OCI-LY3 (cell line): ENCODE measurements at regions not wholly inside any gene's neighbourhood (a gene's known extent, or its start where the extent isn't known, plus 50 kb on each side); places are given as distances from the start of the nearest gene placed in this dataset.

ENCODE experiments used
- H2AFZ ChIP-seq: fragments of 200-600, 300-600 bp; shearing (Covaris generic); 2 replicates; pipeline ENCODE4 v1.6.0; 2014; ENCODE audit warnings: antibody characterized with exemption, low read depth, low read length
- H3K27ac ChIP-seq: fragments of 200-600, 300-600 bp; sonication (generic); 2 replicates; pipeline ENCODE4 v1.5.1; 2014; ENCODE audit warnings: mild to moderate bottlenecking, low read length, moderate library complexity, mixed read lengths
- H3K27me3 ChIP-seq: fragments of 200-600, 300-600 bp; sonication (generic); 2 replicates; pipeline ENCODE4 v1.6.1; 2014; ENCODE audit warnings: low read depth, low read length, mixed read lengths
- H3K36me3 ChIP-seq: fragments of 200-600, 300-600 bp; sonication (generic); replicated peaks from 2 replicates; pipeline ENCODE3; 2014; ENCODE audit warnings: low read depth, low read length, mixed read lengths
- H3K4me1 ChIP-seq: fragments of 300-600, 200-600 bp; sonication (generic); 2 replicates; pipeline ENCODE4 v1.6.1; 2014; ENCODE audit warnings: low read length, mixed read lengths
- H3K4me2 ChIP-seq: fragments of 200-600, 300-600 bp; sonication (generic); 2 replicates; pipeline ENCODE4 v1.6.1; 2014; ENCODE audit warnings: low read length, mixed read lengths
- H3K4me3 ChIP-seq: fragments of 300-600, 200-600 bp; sonication (generic); 2 replicates; pipeline ENCODE4 v1.5.1; 2014; ENCODE audit warnings: antibody characterized with exemption, mild to moderate bottlenecking, low read length, moderate library complexity
- H3K79me2 ChIP-seq: fragments of 300-600, 200-600 bp; shearing (Covaris generic); 2 replicates; pipeline ENCODE4 v1.6.1; 2014; ENCODE audit warnings: mild to moderate bottlenecking, low read length, mixed read lengths
- H3K9ac ChIP-seq: fragments of 300-600, 200-600 bp; shearing (Covaris generic); 2 replicates; pipeline ENCODE4 v1.6.0; 2014; ENCODE audit warnings: mild to moderate bottlenecking, low read length, moderate library complexity
- H3K9me3 ChIP-seq: fragments of 200-600, 300-600 bp; shearing (Covaris generic); 2 replicates; pipeline ENCODE4 v1.6.1; 2014; ENCODE audit warnings: low read length, mixed read lengths; ENCODE audit not compliant: insufficient read depth
- H4K20me1 ChIP-seq: fragments of 200-600, 300-600 bp; sonication (generic); 2 replicates; pipeline ENCODE4 v1.6.1; 2016; ENCODE audit warnings: low read length, mixed read lengths; ENCODE audit not compliant: insufficient read depth
- EZH2phosphoT487 ChIP-seq: fragments of 200-600 bp; shearing (Covaris generic); IDR thresholded peaks from 2 replicates; pipeline ENCODE4 v1.6.1; 2018; ENCODE audit warnings: antibody characterized with exemption, mixed run types, low read depth
- TF ChIP-seq, protein P1 (sequence below): fragments of 200-600, 300-600 bp; sonication (generic); IDR thresholded peaks from 2 replicates; pipeline ENCODE4 v1.5.1; 2014; ENCODE audit warnings: antibody characterized with exemption, low read length, low read depth

DNA sequence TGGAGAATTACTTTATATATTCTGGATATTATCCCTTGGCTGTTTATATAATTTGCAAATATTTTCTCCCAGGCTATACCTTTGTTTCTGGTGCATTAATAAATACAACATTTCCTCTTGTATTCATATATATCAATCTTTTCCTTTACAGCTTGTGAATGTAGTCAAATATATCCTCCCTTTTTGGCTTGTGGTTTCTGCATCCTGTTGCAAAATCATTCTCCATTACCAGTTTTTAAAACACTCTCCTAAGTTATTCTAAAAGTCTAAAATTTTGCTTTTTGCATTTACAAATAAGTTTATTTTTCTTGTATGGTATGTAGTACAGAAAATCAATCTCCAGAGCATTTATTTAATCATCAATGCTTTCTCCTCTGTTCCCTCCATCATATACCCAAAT is 909.4 kb downstream of the ADGRL2 start:
- Histone ChIP-seq H3K9me3 (no peaks in the 10 kb centered on the region), H3K27ac (no peak overlapping the region)
- TF ChIP-seq, protein P1, sequence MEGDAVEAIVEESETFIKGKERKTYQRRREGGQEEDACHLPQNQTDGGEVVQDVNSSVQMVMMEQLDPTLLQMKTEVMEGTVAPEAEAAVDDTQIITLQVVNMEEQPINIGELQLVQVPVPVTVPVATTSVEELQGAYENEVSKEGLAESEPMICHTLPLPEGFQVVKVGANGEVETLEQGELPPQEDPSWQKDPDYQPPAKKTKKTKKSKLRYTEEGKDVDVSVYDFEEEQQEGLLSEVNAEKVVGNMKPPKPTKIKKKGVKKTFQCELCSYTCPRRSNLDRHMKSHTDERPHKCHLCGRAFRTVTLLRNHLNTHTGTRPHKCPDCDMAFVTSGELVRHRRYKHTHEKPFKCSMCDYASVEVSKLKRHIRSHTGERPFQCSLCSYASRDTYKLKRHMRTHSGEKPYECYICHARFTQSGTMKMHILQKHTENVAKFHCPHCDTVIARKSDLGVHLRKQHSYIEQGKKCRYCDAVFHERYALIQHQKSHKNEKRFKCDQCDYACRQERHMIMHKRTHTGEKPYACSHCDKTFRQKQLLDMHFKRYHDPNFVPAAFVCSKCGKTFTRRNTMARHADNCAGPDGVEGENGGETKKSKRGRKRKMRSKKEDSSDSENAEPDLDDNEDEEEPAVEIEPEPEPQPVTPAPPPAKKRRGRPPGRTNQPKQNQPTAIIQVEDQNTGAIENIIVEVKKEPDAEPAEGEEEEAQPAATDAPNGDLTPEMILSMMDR: no peak
- TF ChIP-seq EZH2phosphoT487: no peak

DNA sequence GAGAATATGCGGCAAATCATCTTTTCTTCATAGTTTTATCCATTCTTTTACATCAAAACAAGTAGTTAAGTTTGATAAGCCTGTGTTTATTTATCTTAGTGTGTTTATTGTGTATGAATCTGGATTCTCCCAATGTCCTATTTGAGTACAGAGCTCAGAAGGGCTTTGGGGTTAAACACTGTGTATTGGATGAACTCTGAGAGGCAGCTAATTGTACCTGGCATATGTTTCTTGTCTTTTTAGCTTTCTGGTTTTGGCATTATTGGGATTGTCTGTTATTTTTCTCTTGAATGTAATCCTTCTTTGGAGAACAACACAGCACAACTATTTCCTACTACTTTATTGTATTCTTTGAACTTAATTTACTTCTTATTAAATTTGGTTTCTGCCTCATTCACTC is 906.9 kb downstream of the ADGRL2 start:
- TF ChIP-seq, protein P1: no peak
- no peak for TF ChIP-seq EZH2phosphoT487
- Histone ChIP-seq H3K9ac (no peak overlapping the region), H4K20me1 (no peaks in the 10 kb centered on the region), H3K36me3 (no peaks in the 10 kb centered on the region), H3K4me3 (no peak overlapping the region), H2AFZ (no peak overlapping the region), H3K79me2 (no peaks in the 10 kb centered on the region), H3K4me1 (no peaks in the 10 kb centered on the region), H3K4me2 (no peak overlapping the region), H3K27ac (no peak overlapping the region), H3K27me3 (no peaks in the 10 kb centered on the region), H3K9me3 (no peaks in the 10 kb centered on the region)

More for the DNA sequence above, 909.4 kb downstream of the ADGRL2 start:
- H3K4me2 ChIP-seq: no peak overlapping the region
- no peak overlapping the region for H3K9ac ChIP-seq
- H3K79me2 ChIP-seq: no peaks in the 10 kb centered on the region
- H3K4me3 ChIP-seq: no peak overlapping the region
- H3K27me3 ChIP-seq: no peaks in the 10 kb centered on the region
- no peaks in the 10 kb centered on the region for H3K36me3 ChIP-seq
- no peaks in the 10 kb centered on the region for H4K20me1 ChIP-seq
- H3K4me1 ChIP-seq: no peaks in the 10 kb centered on the region
- no peak overlapping the region for H2AFZ ChIP-seq

DNA sequence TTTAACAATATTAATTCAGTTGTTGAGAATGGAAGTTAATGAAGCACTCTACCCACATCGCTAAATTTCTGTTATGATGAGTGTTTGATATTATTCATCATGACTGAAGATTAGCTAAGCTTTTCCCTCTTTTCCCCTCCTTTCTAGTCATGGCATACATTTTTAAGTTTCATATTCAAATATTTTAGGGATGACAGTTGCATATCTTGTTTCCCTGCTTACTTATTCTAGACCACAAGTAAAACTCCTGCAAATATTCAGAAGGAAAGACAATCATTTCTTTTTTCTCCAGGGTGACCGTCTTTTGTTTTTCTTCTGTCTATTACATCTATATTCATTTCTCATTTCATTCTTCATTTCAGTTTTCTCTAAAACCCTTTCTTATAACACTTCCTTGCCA is 906.0 kb downstream of the ADGRL2 start:
- no peak for TF ChIP-seq EZH2phosphoT487
- TF ChIP-seq, protein P1: no peak

DNA sequence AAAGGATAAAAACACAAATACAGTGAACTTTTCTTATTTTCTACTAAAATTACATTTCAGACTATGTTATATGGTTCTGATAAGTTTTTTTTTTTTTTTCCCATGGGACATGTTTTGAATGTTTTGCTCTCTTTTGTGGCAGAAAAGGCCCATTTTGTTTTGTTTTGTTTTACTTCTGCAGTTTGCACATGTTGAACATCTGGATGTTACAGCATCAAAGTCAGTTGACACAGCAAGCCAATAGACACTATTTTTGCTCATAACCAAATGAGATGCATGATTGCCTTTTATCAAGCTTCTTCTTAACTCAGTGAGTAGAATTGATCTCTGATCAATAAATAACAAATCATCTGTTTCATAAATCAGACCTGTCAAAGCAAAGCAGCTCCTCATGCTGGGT is 904.2 kb downstream of the ADGRL2 start:
- H3K27ac ChIP-seq: no peak overlapping the region
- no peaks in the 10 kb centered on the region for H3K79me2 ChIP-seq
- no peaks in the 10 kb centered on the region for H3K9me3 ChIP-seq
- H2AFZ ChIP-seq: no peak overlapping the region
- no peaks in the 10 kb centered on the region for H4K20me1 ChIP-seq
- H3K4me3 ChIP-seq: no peak overlapping the region
- TF ChIP-seq, protein P1: no peak
- TF ChIP-seq EZH2phosphoT487: no peak
- no peak overlapping the region for H3K4me2 ChIP-seq
- H3K4me1 ChIP-seq: no peaks in the 10 kb centered on the region
- no peak overlapping the region for H3K9ac ChIP-seq
- no peaks in the 10 kb centered on the region for H3K36me3 ChIP-seq
- H3K27me3 ChIP-seq: no peaks in the 10 kb centered on the region

More for the DNA sequence above, 906.0 kb downstream of the ADGRL2 start:
- no peaks in the 10 kb centered on the region for H3K27me3 ChIP-seq
- no peak overlapping the region for H2AFZ ChIP-seq
- no peak overlapping the region for H3K9ac ChIP-seq
- H3K4me2 ChIP-seq: no peak overlapping the region
- H4K20me1 ChIP-seq: no peaks in the 10 kb centered on the region
- no peak overlapping the region for H3K27ac ChIP-seq
- H3K4me3 ChIP-seq: no peak overlapping the region
- H3K36me3 ChIP-seq: no peaks in the 10 kb centered on the region
- H3K4me1 ChIP-seq: no peaks in the 10 kb centered on the region
- no peaks in the 10 kb centered on the region for H3K9me3 ChIP-seq
- no peaks in the 10 kb centered on the region for H3K79me2 ChIP-seq
